PC-9 (cell line): ENCODE measurements at regions not wholly inside any gene's neighbourhood (a gene's known extent, or its start where the extent isn't known, plus 50 kb on each side); places are given as distances from the start of the nearest gene placed in this dataset.

Experiments used
- BruUV-seq: library from RNA; stranded (reverse); fragments of 400-500 nt; replicated peaks from 2 replicates; lab custom pipeline; 2021; lab: Mats Ljungman, UMichigan
- CTCF ChIA-PET: fragments of 300-600 bp; sonication (Branson Sonifier 250); formaldehyde crosslinking; loops from one replicate; lab custom pipeline; 2022; ENCODE audit warnings: antibody characterized with exemption; lab: Charles Lee
- POLR2A ChIA-PET: fragments of 300-600 bp; sonication (Branson Sonifier 250); formaldehyde crosslinking; loops from one replicate; lab custom pipeline; 2022; ENCODE audit warnings: antibody characterized with exemption; ENCODE audit not compliant: unreplicated experiment; lab: Charles Lee
- DNase-seq, 2 experiments: peaks; one replicate each; pipeline versions ENCODE4 v3.0.0 to v3.0.0-alpha.2; 2015 to 2022; ENCODE audit warnings: mixed read lengths in 1 of 2
- H2AFZ ChIP-seq: fragments of 200-600 bp; sonication (generic); 2 replicates; pipeline ENCODE4 v1.8.1; 2017; ENCODE audit warnings: antibody characterized with exemption
- H3F3A ChIP-seq: fragments of 200-600 bp; sonication (generic); 2 replicates; pipeline ENCODE4 v1.8.1; 2017; ENCODE audit warnings: antibody characterized with exemption, mild to moderate bottlenecking, low read depth; ENCODE audit not compliant: insufficient read depth
- H3K27ac ChIP-seq: fragments of 200-600 bp; sonication (generic); 2 replicates; pipeline ENCODE4 v1.6.1; 2016; ENCODE audit warnings: mixed run types
- H3K27me3 ChIP-seq: fragments of 200-600 bp; sonication (generic); 2 replicates; pipeline ENCODE4 v1.6.1; 2016; ENCODE audit warnings: low read depth, mixed run types; ENCODE audit not compliant: insufficient read depth
- H3K36me3 ChIP-seq: fragments of 200-600 bp; sonication (generic); 2 replicates; pipeline ENCODE4 v1.6.1; 2016; ENCODE audit warnings: low read depth, mixed run types
- H3K4me1 ChIP-seq: fragments of 200-600 bp; sonication (generic); replicated peaks from 2 replicates; pipeline ENCODE4 v1.6.1; 2016; ENCODE audit warnings: mixed run types; ENCODE audit not compliant: insufficient read depth
- H3K4me2 ChIP-seq: fragments of 200-600 bp; sonication (generic); 2 replicates; pipeline ENCODE4 v1.6.1; 2017; ENCODE audit warnings: mixed run types
- H3K4me3 ChIP-seq: fragments of 200-600 bp; sonication (generic); 2 replicates; pipeline ENCODE4 v1.6.1; 2016; ENCODE audit warnings: mixed run types
- H3K79me2 ChIP-seq: fragments of 200-600 bp; sonication (generic); 2 replicates; pipeline ENCODE4 v1.6.1; 2017; ENCODE audit warnings: low read depth, mixed run types
- H3K9me2 ChIP-seq: fragments of 200-600 bp; sonication (generic); 2 replicates; pipeline ENCODE4 v1.8.1; 2017; ENCODE audit warnings: mild to moderate bottlenecking; ENCODE audit not compliant: insufficient read depth
- H3K9me3 ChIP-seq: fragments of 200-600 bp; sonication (generic); 2 replicates; pipeline ENCODE4 v1.8.1; 2016; ENCODE audit warnings: low read depth; ENCODE audit not compliant: insufficient read depth
- H4K20me1 ChIP-seq: fragments of 200-600 bp; sonication (generic); 2 replicates; pipeline ENCODE4 v1.8.1; 2017; ENCODE audit not compliant: insufficient read depth
- EZH2 ChIP-seq: fragments of 200-600 bp; sonication (generic); IDR thresholded peaks from 2 replicates; pipeline ENCODE4 v1.8.0; 2017; ENCODE audit warnings: antibody characterized with exemption, low read depth
- intact Hi-C: fragments of 100-400 bp; cut with micrococcal nuclease; formaldehyde crosslinking; loops from one replicate; pipeline ENCODE4 v1.10.0; 2022; ENCODE audit not compliant: unreplicated experiment
- TF ChIP-seq, protein P1 (sequence below): fragments of 200-600 bp; sonication (generic); conservative IDR thresholded peaks from 2 replicates; pipeline ENCODE4 v1.6.1; 2017; ENCODE audit warnings: mixed run types, antibody characterized with exemption, mild to moderate bottlenecking, moderate library complexity

DNA sequence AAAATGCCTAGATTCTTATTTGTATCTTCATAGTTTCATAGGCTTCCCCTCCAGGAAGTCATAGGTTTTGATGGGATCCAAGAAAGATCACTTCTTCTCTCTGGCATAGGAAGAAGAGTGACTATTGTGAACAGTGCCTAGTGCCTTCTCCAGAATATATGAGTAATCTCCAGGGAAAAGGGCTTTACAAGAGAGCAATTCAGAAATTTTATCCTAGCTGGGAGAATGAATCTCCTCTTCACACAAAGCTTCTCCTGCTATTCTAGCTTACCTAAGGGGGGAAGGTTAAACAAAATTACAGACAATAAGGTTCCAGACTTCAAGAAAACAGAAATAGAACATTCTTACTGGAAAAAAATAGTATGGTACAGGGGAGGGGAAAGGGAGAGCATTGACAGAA, 1193.3 kb upstream of the CDH6 start:
- no peak overlapping the region for H3K27ac ChIP-seq
- no peaks in the 10 kb centered on the region for H3K27me3 ChIP-seq
- no peak for TF ChIP-seq EZH2
- TF ChIP-seq, protein P1, sequence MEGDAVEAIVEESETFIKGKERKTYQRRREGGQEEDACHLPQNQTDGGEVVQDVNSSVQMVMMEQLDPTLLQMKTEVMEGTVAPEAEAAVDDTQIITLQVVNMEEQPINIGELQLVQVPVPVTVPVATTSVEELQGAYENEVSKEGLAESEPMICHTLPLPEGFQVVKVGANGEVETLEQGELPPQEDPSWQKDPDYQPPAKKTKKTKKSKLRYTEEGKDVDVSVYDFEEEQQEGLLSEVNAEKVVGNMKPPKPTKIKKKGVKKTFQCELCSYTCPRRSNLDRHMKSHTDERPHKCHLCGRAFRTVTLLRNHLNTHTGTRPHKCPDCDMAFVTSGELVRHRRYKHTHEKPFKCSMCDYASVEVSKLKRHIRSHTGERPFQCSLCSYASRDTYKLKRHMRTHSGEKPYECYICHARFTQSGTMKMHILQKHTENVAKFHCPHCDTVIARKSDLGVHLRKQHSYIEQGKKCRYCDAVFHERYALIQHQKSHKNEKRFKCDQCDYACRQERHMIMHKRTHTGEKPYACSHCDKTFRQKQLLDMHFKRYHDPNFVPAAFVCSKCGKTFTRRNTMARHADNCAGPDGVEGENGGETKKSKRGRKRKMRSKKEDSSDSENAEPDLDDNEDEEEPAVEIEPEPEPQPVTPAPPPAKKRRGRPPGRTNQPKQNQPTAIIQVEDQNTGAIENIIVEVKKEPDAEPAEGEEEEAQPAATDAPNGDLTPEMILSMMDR = no peak
- H3K4me2 ChIP-seq = no peak overlapping the region
- H3F3A ChIP-seq = no peaks in the 10 kb centered on the region
- H2AFZ ChIP-seq = no peak overlapping the region
- ChIA-PET CTCF (no interaction called here), POLR2A (no interaction called here)
- no peaks in the 10 kb centered on the region for H3K79me2 ChIP-seq
- no peaks in the 10 kb centered on the region for H3K9me3 ChIP-seq
- no peaks in the 10 kb centered on the region for H3K9me2 ChIP-seq
- H3K4me3 ChIP-seq = no peak overlapping the region
- no peaks in the 10 kb centered on the region for H3K36me3 ChIP-seq
- no peaks in the 10 kb centered on the region for H4K20me1 ChIP-seq
- BruUV-seq = no TSS peak
- intact Hi-C loops = no loop called here
- DNase-seq = no peak
- no peaks in the 10 kb centered on the region for H3K4me1 ChIP-seq

DNA sequence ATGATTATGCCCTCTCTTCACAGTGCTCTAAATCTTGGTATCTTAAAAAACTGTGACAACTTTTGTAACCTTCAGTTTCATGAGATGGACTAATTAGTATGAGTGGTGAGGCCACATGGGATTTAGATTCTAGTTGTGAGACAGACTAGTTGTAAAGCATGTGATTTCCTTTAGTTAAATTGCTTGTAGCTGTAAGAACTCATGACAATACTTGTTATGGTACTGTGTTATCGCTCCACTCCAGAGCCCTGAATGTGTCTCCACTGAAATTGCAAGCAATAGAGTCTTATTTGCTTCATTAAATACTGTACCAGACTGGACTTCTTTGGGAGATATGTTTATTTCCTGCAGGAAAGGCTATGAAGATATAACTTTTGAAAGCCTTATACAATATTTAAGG, 1198.3 kb upstream of the CDH6 start:
- H2AFZ ChIP-seq = no peak overlapping the region
- intact Hi-C loops = no loop called here
- H3K4me3 ChIP-seq = no peak overlapping the region
- H3K4me1 ChIP-seq = no peaks in the 10 kb centered on the region
- H3K79me2 ChIP-seq = no peaks in the 10 kb centered on the region
- ChIA-PET POLR2A (no interaction called here), CTCF (no interaction called here)
- TF ChIP-seq EZH2 = no peak
- TF ChIP-seq, protein P1 = no peak
- no peak overlapping the region for H3K27ac ChIP-seq
- H3F3A ChIP-seq = no peaks in the 10 kb centered on the region
- H3K9me3 ChIP-seq = no peaks in the 10 kb centered on the region
- no peak for DNase-seq
- no peaks in the 10 kb centered on the region for H4K20me1 ChIP-seq
- H3K36me3 ChIP-seq = no peaks in the 10 kb centered on the region
- no peaks in the 10 kb centered on the region for H3K27me3 ChIP-seq
- no TSS peak for BruUV-seq
- no peak overlapping the region for H3K4me2 ChIP-seq
- H3K9me2 ChIP-seq = no peaks in the 10 kb centered on the region

DNA sequence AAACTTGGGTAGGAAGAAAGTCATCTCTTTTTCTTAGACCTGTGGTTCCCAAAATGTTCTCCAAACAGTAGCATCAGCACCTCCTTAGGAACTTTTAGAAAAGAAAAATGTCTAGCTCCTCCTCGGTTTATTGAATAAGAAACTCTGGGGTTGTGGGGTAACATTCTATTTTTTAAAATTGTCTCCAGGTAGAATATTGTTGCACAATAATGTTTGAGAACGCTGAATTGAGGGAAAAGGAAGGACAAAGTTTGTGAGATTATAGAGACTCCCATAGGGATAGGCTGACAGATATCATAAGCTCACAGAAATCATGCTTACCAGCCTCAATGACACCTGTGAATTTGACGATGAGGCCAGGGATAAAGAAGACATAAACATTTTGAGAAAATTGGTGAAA, 1199.0 kb upstream of the CDH6 start:
- no peaks in the 10 kb centered on the region for H4K20me1 ChIP-seq
- H3K9me2 ChIP-seq = no peaks in the 10 kb centered on the region
- H3K27me3 ChIP-seq = no peaks in the 10 kb centered on the region
- no peak overlapping the region for H3K4me3 ChIP-seq
- H3K9me3 ChIP-seq = no peaks in the 10 kb centered on the region
- no peak for TF ChIP-seq EZH2
- TF ChIP-seq, protein P1 = no peak
- H3K79me2 ChIP-seq = no peaks in the 10 kb centered on the region
- no peaks in the 10 kb centered on the region for H3F3A ChIP-seq
- no peaks in the 10 kb centered on the region for H3K4me1 ChIP-seq
- H3K4me2 ChIP-seq = no peak overlapping the region
- no TSS peak for BruUV-seq
- intact Hi-C loops = no loop called here
- ChIA-PET CTCF (no interaction called here), POLR2A (no interaction called here)
- no peak overlapping the region for H2AFZ ChIP-seq
- H3K27ac ChIP-seq = no peak overlapping the region
- H3K36me3 ChIP-seq = no peaks in the 10 kb centered on the region
- no peak for DNase-seq
